Dermis microvascular lymphatic vessel endothelial cell (primary cell): ENCODE measurements at regions not wholly inside any gene's neighbourhood (a gene's known extent, or its start where the extent isn't known, plus 50 kb on each side); places are given as distances from the start of the nearest gene placed in this dataset.

ENCODE experiments used
- DNase-seq, 2 donors: peaks; one replicate each; pipeline versions ENCODE4 v3.0.0 to v3.0.0-alpha.2; 2010; ENCODE audit warnings: low read depth in 2 of 2

DNA sequence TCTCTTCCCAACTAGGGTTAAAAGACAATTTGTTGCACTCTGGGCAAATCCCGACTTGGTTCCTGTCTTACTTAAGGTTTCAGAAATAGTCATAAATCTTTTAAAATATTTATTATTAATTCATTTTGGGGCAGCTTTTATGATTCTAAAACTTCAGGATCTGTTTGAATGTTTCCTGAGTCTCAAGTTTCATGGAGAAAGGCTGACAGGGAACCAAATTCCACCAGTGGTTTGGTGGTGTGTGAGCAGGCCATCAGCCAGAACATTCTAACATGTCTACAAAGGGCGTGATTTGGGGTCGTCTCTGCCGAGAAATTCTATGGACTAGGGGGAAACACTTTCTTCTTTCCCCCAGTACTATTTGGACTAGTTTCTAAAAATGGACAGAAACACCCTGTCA, 366.4 kb downstream of the ZNF521 start:
- DNase-seq: no peak

DNA sequence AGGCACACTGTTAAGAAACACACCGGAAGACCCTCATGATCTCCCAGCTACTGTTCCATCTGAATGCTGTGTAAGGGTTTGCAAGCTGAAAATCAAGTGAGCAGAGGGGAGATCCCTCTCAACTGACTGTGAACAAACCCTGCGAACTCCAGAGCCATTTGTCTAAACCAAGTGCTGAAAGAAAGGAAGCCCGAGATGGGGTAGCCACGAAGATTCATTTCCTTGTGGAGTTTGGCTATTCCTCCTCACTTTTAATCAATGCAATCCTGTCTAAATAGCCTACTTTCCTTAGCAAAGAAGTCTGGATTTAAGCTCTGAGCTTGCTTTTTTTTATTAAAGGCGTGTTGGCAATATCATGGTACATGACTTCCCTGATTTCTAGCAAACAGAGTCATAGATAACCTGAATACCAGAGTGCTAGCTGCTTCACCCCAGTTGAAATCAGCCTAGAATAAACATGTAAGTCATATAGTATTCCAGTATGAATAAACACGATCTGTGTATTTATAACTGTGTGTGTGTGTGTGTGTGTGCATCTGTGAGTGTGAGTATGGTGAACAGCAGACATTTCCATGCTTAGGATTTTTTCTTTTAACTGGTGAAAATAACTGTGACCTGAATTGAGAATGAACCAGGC, 365.2 kb downstream of the ZNF521 start:
- no peak for DNase-seq

GRCh38 chr18:24987303-24988252, 364.4 kb downstream of the ZNF521 start:
- DNase-seq: no peak

DNA sequence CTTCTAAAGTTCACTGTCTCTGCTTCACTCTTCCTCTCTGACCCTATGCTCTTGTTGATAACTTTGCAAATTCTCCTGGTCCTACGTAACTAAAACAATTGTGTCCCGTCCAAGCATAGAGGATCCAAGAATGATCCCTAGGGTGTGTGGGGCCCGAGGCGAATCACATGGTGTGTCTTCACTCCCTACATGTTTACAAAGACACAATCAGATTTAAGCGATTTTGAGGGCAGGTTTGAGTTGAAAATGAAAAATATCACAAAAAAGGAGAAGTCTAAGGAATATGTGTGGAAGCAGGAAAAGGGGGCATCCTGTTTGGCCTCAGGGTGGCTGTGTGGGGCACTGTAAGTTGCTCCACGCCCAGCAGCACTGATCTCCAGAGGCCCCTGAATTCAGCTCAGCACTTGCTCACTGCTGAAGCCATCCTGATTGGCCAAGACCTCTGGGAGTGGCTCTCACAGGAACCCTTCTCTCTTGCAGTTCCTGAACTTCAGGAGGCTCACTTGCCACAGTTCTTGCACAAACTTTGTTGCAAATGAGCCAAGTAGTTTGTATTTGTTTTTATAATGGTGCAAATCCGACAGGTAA, 363.6 kb downstream of the ZNF521 start:
- no peak for DNase-seq

GRCh38 chr18:24989760-24990593, 362.0 kb downstream of the ZNF521 start:
- DNase-seq: peak; percentile 52 to 64

- peak; percentile 53 to 67 for DNase-seq
Measured at GRCh38 chr18:24990671-24991134, 361.3 kb downstream of the ZNF521 start.

DNA sequence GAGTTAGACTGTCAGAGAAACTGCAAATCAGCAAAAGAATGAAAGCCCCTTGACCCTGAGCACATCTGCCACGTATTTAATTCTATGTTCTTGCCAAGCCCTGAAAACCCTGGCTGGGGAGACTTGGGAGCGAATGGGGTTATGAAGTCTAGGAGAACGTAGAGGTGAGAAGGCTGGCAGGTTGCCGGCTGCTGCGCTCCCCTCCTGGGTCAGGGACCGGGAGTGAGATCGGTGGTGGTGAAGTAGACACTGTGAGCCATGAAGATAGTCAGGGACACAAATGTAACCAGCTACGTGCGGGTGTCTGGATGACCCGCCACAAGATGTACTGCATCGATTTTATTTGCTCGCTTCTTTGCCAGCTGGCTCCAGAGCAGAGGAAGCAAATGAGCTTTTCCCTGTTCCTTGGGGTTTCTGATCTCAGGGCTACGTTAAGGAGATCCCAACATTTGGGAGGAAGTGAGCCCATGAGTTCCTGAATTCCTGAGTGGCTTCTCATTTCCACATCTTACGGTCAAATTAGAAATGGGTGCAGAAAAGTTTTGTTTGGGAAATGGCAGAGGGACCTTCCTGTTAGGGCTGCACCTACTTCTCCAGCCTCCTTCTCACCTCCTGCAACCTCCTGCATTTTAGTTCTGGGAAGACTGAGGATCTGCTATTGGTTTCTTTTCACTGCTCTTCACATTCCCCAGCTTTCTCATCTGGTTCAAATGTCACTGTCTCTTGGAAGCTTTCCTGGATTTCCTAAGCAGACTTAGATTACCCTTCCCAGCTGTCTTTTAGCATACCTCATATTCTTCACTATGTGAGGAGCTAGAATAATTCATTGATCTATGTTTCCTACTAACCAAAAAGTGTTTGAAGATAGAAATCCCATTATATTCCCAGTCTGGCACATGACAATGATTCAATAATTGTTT, 360.6 kb downstream of the ZNF521 start:
- DNase-seq: no peak

- DNase-seq: no peak
Measured at GRCh38 chr18:24992491-24992890, 359.5 kb downstream of the ZNF521 start.

GRCh38 chr18:24993628-24994027, 358.3 kb downstream of the ZNF521 start:
- peak in 1 of 2 donors; percentile 50 for DNase-seq

DNA sequence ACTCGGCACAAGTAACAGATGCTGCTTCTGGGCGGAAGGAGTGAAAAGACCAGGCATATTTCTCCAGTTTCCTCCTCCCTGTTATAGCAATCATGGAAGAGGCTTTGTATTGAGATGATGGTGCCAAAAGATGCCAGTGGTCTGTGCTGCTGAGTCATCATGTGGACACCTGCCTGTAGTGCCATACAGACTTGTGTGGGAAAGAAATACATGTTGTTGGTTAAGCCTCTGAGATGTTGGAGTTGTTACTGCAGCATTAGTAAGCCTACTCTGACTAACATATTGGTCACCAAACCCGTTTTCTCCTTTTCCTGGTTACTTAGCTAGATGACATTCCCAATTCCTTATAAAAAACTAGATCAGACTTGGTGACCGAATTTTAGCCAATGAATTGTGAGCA, 356.9 kb downstream of the ZNF521 start:
- DNase-seq: no peak

DNA sequence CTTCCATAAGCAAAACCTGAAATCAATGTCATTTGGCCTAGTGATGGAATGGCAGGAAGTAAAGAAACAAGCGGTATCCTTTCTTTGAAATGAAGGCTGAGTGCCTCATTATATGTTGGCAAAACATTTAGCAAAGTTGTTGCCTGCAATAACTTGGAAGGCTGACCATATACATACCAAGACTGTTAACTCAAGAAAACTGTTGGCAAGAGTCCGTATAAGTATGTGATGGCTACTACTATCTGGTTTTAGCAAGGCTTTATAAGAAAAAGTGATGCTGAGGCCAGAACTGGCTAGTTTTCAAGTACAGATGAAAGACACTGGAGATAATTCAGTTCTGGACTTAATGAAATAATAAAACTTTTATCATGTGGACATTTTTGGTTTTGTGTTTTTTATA, 356.2 kb downstream of the ZNF521 start:
- no peak for DNase-seq

- no peak for DNase-seq
Measured at GRCh38 chr18:24999650-25000267, 352.2 kb downstream of the ZNF521 start.

- DNase-seq: peak; percentile 34 to 66
Measured at GRCh38 chr18:25001803-25002202, 350.2 kb downstream of the ZNF521 start.

- peak; percentile 65 to 78 for DNase-seq
Measured at GRCh38 chr18:25005541-25006403, 346.2 kb downstream of the ZNF521 start.

DNA sequence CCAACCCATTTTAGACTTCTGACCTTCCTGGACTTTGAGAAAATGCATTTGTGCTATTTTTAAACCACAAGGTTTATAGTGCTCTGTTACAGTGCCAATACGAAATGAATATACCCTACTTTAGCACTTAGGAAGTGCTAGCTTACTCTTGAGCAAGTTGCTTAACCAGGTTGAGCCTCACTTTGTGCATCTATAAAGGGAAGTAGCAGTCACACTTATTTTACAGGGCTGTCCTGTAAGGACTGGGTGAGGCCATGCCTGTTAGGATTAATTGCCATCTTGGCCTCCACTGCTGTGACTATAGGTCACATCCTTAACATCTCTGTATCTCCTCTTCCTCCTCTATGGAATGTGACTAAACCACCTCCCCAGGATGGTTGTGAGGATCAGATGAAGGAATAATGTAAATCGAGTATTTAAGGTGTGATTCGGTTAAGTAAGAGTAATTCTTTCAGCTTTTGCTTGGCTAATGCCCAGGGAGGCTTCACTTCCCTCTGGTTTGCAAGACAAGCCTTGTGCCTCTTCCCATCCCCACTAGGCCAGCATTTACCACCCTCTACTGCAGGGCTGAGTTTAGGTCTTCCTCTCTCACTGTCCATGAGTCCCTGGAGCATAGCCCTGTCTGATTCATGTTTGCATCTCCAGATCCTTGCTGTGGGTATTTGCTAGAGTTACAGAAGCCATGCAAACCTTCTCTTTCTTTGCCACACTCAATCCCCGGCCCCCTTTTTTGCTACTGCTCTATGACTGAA, 341.2 kb downstream of the ZNF521 start:
- DNase-seq: no peak
